HCT116 (cell line): ENCODE measurements at regions not wholly inside any gene's neighbourhood (a gene's known extent, or its start where the extent isn't known, plus 50 kb on each side); places are given as distances from the start of the nearest gene placed in this dataset.
A peak's percentile ranks its signal among the peaks of the same experiment; 100 is the strongest.

Experiments used
- ATAC-seq: fragments of 200-7000 bp; cut with Tn5 transposase; 2 replicates; pipeline ENCODE4 v1.9.1; 2020; ENCODE audit warnings: mild to moderate bottlenecking, moderate library complexity
- BruUV-seq: library from RNA; stranded (reverse); fragments of 400-500 nt; replicated peaks from 2 replicates; lab custom pipeline; 2021; lab: Mats Ljungman, UMichigan
- CTCF ChIA-PET: fragments of 300-600 bp; sonication (Branson Sonifier 250); formaldehyde crosslinking; loops from one replicate; lab custom pipeline; 2021; ENCODE audit warnings: antibody characterized with exemption; lab: Charles Lee
- POLR2A ChIA-PET: fragments of 300-600, 350-600 bp; sonication (Branson Sonifier 250); formaldehyde crosslinking; loops from one replicate; lab custom pipeline; 2021; ENCODE audit warnings: antibody characterized with exemption; lab: Charles Lee
- RAD21 ChIA-PET, 2 experiments: fragments of 300-600 bp; sonication (Branson Sonifier 250); formaldehyde crosslinking; loops; one replicate each; lab custom pipeline; 2023; ENCODE audit warnings: low total read pairs in 2 of 2; ENCODE audit not compliant: uncharacterized antibody in 2 of 2, unreplicated experiment in 2 of 2, low non-redundant PET in 1 of 2; lab: Charles Lee
- DNase-seq: peaks from one replicate; pipeline ENCODE4 v3.0.0-alpha.2; 2010; ENCODE audit warnings: low read depth, low spot score
- H2AFZ ChIP-seq: fragments of 200-600 bp; shearing (Covaris generic), sonication (generic); 2 replicates; pipeline ENCODE4 v1.6.1; 2017; ENCODE audit warnings: low read depth, mixed run types, mixed read lengths, antibody characterized with exemption, low read length; ENCODE audit not compliant: poor library complexity, severe bottlenecking
- H3K27ac ChIP-seq: 2 replicates; pipeline ENCODE4 v1.5.1; 2012; ENCODE audit warnings: low read depth, low read length
- H3K27me3 ChIP-seq: fragments of 200-600 bp; sonication (generic); 2 replicates; pipeline ENCODE4 v1.6.1; 2016; ENCODE audit warnings: mixed run types, low read length, mixed read lengths; ENCODE audit not compliant: insufficient read depth
- H3K36me3 ChIP-seq, 2 experiments: fragments of 200-500 bp in 1 of 2; fragments of 200-600 bp in 1 of 2; sonication (Bioruptor generic) in 1 of 2; sonication (generic) in 1 of 2; 2 replicates each; pipeline versions ENCODE4 v1.5.1 to v1.6.1; 2014 to 2016; ENCODE audit warnings: low read length in 2 of 2, inconsistent platforms in 1 of 2, mixed read lengths in 1 of 2, mixed run types in 1 of 2; ENCODE audit not compliant: insufficient read depth in 2 of 2, control insufficient read depth in 1 of 2
- H3K4me1 ChIP-seq, 2 experiments: fragments of 200-600 bp in 1 of 2; sonication (generic) in 1 of 2; 2 replicates each; pipeline versions ENCODE4 v1.5.1 to v1.6.1; 2012 to 2017; ENCODE audit warnings: low read length in 2 of 2, inconsistent platforms in 1 of 2, mild to moderate bottlenecking in 1 of 2, mixed read lengths in 1 of 2, mixed run types in 1 of 2, moderate library complexity in 1 of 2; ENCODE audit not compliant: insufficient read depth in 2 of 2, control insufficient read depth in 1 of 2
- H3K4me2 ChIP-seq: fragments of 200-600 bp; sonication (generic); 2 replicates; pipeline ENCODE4 v1.6.1; 2017; ENCODE audit warnings: mixed run types, low read length, mixed read lengths
- H3K4me3 ChIP-seq, 2 experiments: fragments of 200-600 bp in 1 of 2; sonication (generic) in 1 of 2; replicated peaks in 1 of 2; 2 replicates each; pipeline ENCODE4 v1.5.1; 2011 to 2016; ENCODE audit warnings: low read length in 2 of 2, control low read depth in 1 of 2, low read depth in 1 of 2, mild to moderate bottlenecking in 1 of 2, mixed read lengths in 1 of 2, mixed run types in 1 of 2
- H3K79me2 ChIP-seq: fragments of 200-600 bp; sonication (generic); 2 replicates; pipeline ENCODE4 v1.6.1; 2017; ENCODE audit warnings: mild to moderate bottlenecking, mixed run types, low read length, moderate library complexity, mixed read lengths; ENCODE audit not compliant: insufficient read depth
- H3K9ac ChIP-seq: fragments of 200-600 bp; sonication (generic); 2 replicates; pipeline ENCODE4 v1.6.1; 2016; ENCODE audit warnings: low read length, mixed read lengths
- H3K9me2 ChIP-seq: fragments of 200-600 bp; sonication (generic), shearing (Covaris generic); 2 replicates; pipeline ENCODE4 v1.6.1; 2017; ENCODE audit warnings: mixed run types, mild to moderate bottlenecking, moderate library complexity; ENCODE audit not compliant: insufficient read depth
- H3K9me3 ChIP-seq, 2 experiments: fragments of 200-500 bp in 1 of 2; fragments of 200-600 bp in 1 of 2; sonication (Bioruptor generic) in 1 of 2; sonication (generic) in 1 of 2; 2 replicates each; pipeline ENCODE4 v1.6.1; 2014 to 2017; ENCODE audit warnings: low read length in 2 of 2, mixed read lengths in 2 of 2, inconsistent platforms in 1 of 2, low read depth in 1 of 2, mild to moderate bottlenecking in 1 of 2, mixed run types in 1 of 2, moderate library complexity in 1 of 2; ENCODE audit not compliant: control insufficient read depth in 1 of 2, insufficient read depth in 1 of 2
- H4K20me1 ChIP-seq: fragments of 200-600 bp; sonication (generic), shearing (Covaris generic); 2 replicates; pipeline ENCODE4 v1.6.1; 2017; ENCODE audit warnings: mixed run types, mild to moderate bottlenecking, moderate library complexity; ENCODE audit not compliant: insufficient read depth
- ATF3 ChIP-seq: IDR thresholded peaks from 2 replicates; pipeline ENCODE4 v1.6.1; 2012
- CBX3 ChIP-seq: IDR thresholded peaks from 2 replicates; pipeline ENCODE4 v1.6.1; 2012; ENCODE audit warnings: low read depth
- CEBPB ChIP-seq: IDR thresholded peaks from 2 replicates; pipeline ENCODE4 v1.6.1; 2012; ENCODE audit warnings: low read depth
- CTCF ChIP-seq, 3 experiments: fragments of 200-600 bp in 1 of 3; sonication (generic) in 1 of 3; IDR thresholded peaks in 2 of 3; conservative IDR thresholded peaks in 1 of 3; 2 replicates each; pipeline ENCODE4 v1.5.1; 2012 to 2017; ENCODE audit warnings: low read depth in 2 of 3, low read length in 2 of 3, antibody characterized with exemption in 1 of 3, borderline replicate concordance in 1 of 3, control low read depth in 1 of 3, mild to moderate bottlenecking in 1 of 3, mixed read lengths in 1 of 3, mixed run types in 1 of 3, moderate library complexity in 1 of 3; ENCODE audit not compliant: insufficient read depth in 1 of 3
- EZH2 ChIP-seq: fragments of 200-600 bp; sonication (generic); IDR thresholded peaks from 2 replicates; pipeline ENCODE4 v1.6.1; 2017; ENCODE audit warnings: antibody characterized with exemption, mixed run types
- EZH2phosphoT487 ChIP-seq: fragments of 200-600 bp; IDR thresholded peaks from 2 replicates; pipeline ENCODE4 v1.6.1; 2018; ENCODE audit warnings: antibody characterized with exemption, borderline replicate concordance
- FOSL1 ChIP-seq: IDR thresholded peaks from 2 replicates; pipeline ENCODE4 v1.6.1; 2012; ENCODE audit warnings: low read depth
- MAX ChIP-seq: IDR thresholded peaks from 2 replicates; pipeline ENCODE4 v1.6.1; 2012
- POLR2A ChIP-seq: IDR thresholded peaks from 2 replicates; pipeline ENCODE4 v1.7.0; 2011; ENCODE audit warnings: borderline replicate concordance; ENCODE audit not compliant: insufficient read depth, insufficient read length; ENCODE audit errors: extremely low read depth
- POLR2AphosphoS5 ChIP-seq: IDR thresholded peaks from 2 replicates; pipeline ENCODE4 v1.6.1; 2011; ENCODE audit warnings: mild to moderate bottlenecking, low read depth, low read length, moderate library complexity
- RAD21 ChIP-seq: IDR thresholded peaks from 2 replicates; pipeline ENCODE4 v1.6.1; 2012; ENCODE audit warnings: low read depth, mild to moderate bottlenecking
- REST ChIP-seq: IDR thresholded peaks from 2 replicates; pipeline ENCODE4 v1.6.1; 2012; ENCODE audit warnings: low read depth
- SIN3A ChIP-seq: IDR thresholded peaks from 2 replicates; pipeline ENCODE4 v1.6.1; 2012; ENCODE audit warnings: low read depth
- SP1 ChIP-seq: IDR thresholded peaks from 2 replicates; pipeline ENCODE4 v1.6.1; 2012; ENCODE audit warnings: low read depth
- intact Hi-C: fragments of 100-400 bp; cut with micrococcal nuclease; formaldehyde crosslinking; loops from 2 replicates; pipeline ENCODE4 v1.10.0; 2022

GRCh38 chr14:65824285-65824977 lies 411.9 kb downstream of the FUT8 start:
- Histone ChIP-seq H3K9me2 (no peaks in the 10 kb centered on the region), H3K9me3 (no peaks in the 10 kb centered on the region), H2AFZ (peak overlapping the region; percentile 12), H3K27me3 (peaks cover 20% of the 10 kb centered on the region; the same call in 1 of the 2 replicates), H3K4me1 (no peaks in the 10 kb centered on the region), H3K4me2 (no peak overlapping the region), H3K9ac (no peak overlapping the region), H3K4me3 (no peak overlapping the region), H3K79me2 (no peaks in the 10 kb centered on the region), H3K36me3 (no peaks in the 10 kb centered on the region), H3K27ac (no peak overlapping the region), H4K20me1 (no peaks in the 10 kb centered on the region)
- ChIA-PET CTCF (interaction anchor here (0.5 to 4.4 kb wide), 34 partner anchors 8 to 696 kb away, joined by 3 to 99 read pairs (median 4); partner anchors contain the start of gene FUT8), POLR2A (interaction anchor here (1.0 to 1.2 kb wide), 2 partner anchors 409 to 413 kb away, joined by 3 read pairs; no protein-coding TSS in a partner anchor), RAD21 (interaction anchor here (0.5 to 2.1 kb wide), 7 partner anchors 34 to 660 kb away, joined by 3 to 18 read pairs (median 5); partner anchors contain the start of gene FUT8 (in 2 of the 2))
- ATAC-seq (peak; percentile 94), DNase-seq (peak; percentile 56)
- BruUV-seq, result no TSS peak
- intact Hi-C loops, result loop anchor here (1.0 to 2.0 kb wide), 3 partner anchors 412 to 660 kb away; partner anchors contain the start of gene FUT8
- TF ChIP-seq EZH2phosphoT487 (no peak), CBX3 (peak; percentile 20; the same call in 1 of the 2 replicates), MAX (0 out of 2 replicates have a peak, but pooled peaks have one; percentile 12), EZH2 (no peak), REST (no peak), POLR2A (no peak), CEBPB (no peak), RAD21 (peak; percentile 80), ATF3 (no peak), CTCF (IDR thresholded peaks at IDR 0.05 in 2 of 3, conservative IDR thresholded peaks at IDR 0.05 in 1 of 3; ENCODE audit: borderline replicate concordance in 1 of 3, insufficient read depth in 1 of 3, low read depth in 2 of 3, low read length in 2 of 3) (peak; percentile 64 to 93 (median 87); a peak in 5 of 6 replicates), SP1 (no peak), SIN3A (no peak), POLR2AphosphoS5 (no peak), FOSL1 (no peak)
